ENCODE measurements at regions not wholly inside any gene's neighbourhood (a gene's known extent, or its start where the extent isn't known, plus 50 kb on each side); places are given as distances from the start of the nearest gene placed in this dataset.

GRCh38 chr9:134551644-134552348 lies 89.8 kb upstream of the COL5A1 start:
- no peaks in the 10 kb centered on the region for H3K27me3 Mint-ChIP-seq (ENCODE audit: low read depth in 2 of 2)

GRCh38 chr9:134552349-134552990 lies 89.1 kb upstream of the COL5A1 start:
- WGBS (ENCODE audit: insufficient coverage), result 77% methylated on average over 7 of the region's 9 CpGs
- intact Hi-C loops (cut with micrococcal nuclease), result no loop called here
- H3K9me3 ChIP-seq (ENCODE audit: control insufficient read depth, insufficient read depth, low read length), result no peaks in the 10 kb centered on the region
- no peaks in the 10 kb centered on the region for H3K36me3 ChIP-seq (ENCODE audit: control insufficient read depth, insufficient read depth, low read length)
- Mint-ChIP-seq H3K27ac (no peak overlapping the region), H3K4me1 (no peaks in the 10 kb centered on the region), H3K27me3 (ENCODE audit: low read depth in 2 of 2) (no peaks in the 10 kb centered on the region), H3K4me3 (no peak overlapping the region), H3K36me3 (no peaks in the 10 kb centered on the region), H3K9me3 (no peaks in the 10 kb centered on the region)
- no peak overlapping the region for H3K27ac ChIP-seq (ENCODE audit: low read length)
- no peaks in the 10 kb centered on the region for H3K27me3 ChIP-seq (ENCODE audit: control insufficient read depth, insufficient read depth, low read length)
- ATAC-seq, result no peak
- H3K4me3 ChIP-seq (ENCODE audit: low read length), result no peak overlapping the region
- DNase-seq, result no peak
- H3K4me1 ChIP-seq (ENCODE audit: control insufficient read depth, insufficient read depth, low read length), result no peaks in the 10 kb centered on the region
- TF ChIP-seq CTCF (IDR thresholded peaks at IDR 0.05), result no peak

More at GRCh38 chr9:134551644-134552348, 89.8 kb upstream of the COL5A1 start:
- TF ChIP-seq CTCF (IDR thresholded peaks at IDR 0.05), result no peak
- ATAC-seq (no peak), DNase-seq (no peak)
- 18% methylated on average over 23 of the region's 24 CpGs for whole genome bisulfite sequencing (ENCODE audit: insufficient coverage)
- Mint-ChIP-seq H3K36me3 (no peaks in the 10 kb centered on the region), H3K27ac (no peak overlapping the region), H3K4me1 (no peaks in the 10 kb centered on the region), H3K4me3 (no peak overlapping the region), H3K9me3 (no peaks in the 10 kb centered on the region)
- H3K27ac ChIP-seq (ENCODE audit: low read length), result no peak overlapping the region
- no peaks in the 10 kb centered on the region for H3K27me3 ChIP-seq (ENCODE audit: control insufficient read depth, insufficient read depth, low read length)
- intact Hi-C loops (cut with micrococcal nuclease), result no loop called here
- H3K4me3 ChIP-seq (ENCODE audit: low read length), result no peak overlapping the region
- no peaks in the 10 kb centered on the region for H3K36me3 ChIP-seq (ENCODE audit: control insufficient read depth, insufficient read depth, low read length)
- H3K4me1 ChIP-seq (ENCODE audit: control insufficient read depth, insufficient read depth, low read length), result no peaks in the 10 kb centered on the region
- no peaks in the 10 kb centered on the region for H3K9me3 ChIP-seq (ENCODE audit: control insufficient read depth, insufficient read depth, low read length)

- H3K27ac Mint-ChIP-seq, result no peak overlapping the region
- H3K9me3 Mint-ChIP-seq, result no peaks in the 10 kb centered on the region
- H3K4me1 Mint-ChIP-seq, result peaks cover 0 to under 1% of the 10 kb centered on the region in 2 donors
- Histone ChIP-seq H3K4me3 (ENCODE audit: low read length) (no peak overlapping the region), H3K27ac (ENCODE audit: low read length) (no peak overlapping the region), H3K27me3 (ENCODE audit: control insufficient read depth, insufficient read depth, low read length) (no peaks in the 10 kb centered on the region), H3K9me3 (ENCODE audit: control insufficient read depth, insufficient read depth, low read length) (no peaks in the 10 kb centered on the region), H3K4me1 (ENCODE audit: control insufficient read depth, insufficient read depth, low read length) (peaks cover under 1% of the 10 kb centered on the region), H3K36me3 (ENCODE audit: control insufficient read depth, insufficient read depth, low read length) (no peaks in the 10 kb centered on the region)
- ATAC-seq (no peak), DNase-seq (no peak)
- no peaks in the 10 kb centered on the region for H3K27me3 Mint-ChIP-seq (ENCODE audit: low read depth in 2 of 2)
- no peak overlapping the region for H3K4me3 Mint-ChIP-seq
- TF ChIP-seq CTCF (IDR thresholded peaks at IDR 0.05), result no peak
- WGBS (ENCODE audit: insufficient coverage), result 87% methylated on average over 26 of the region's 26 CpGs
- no peaks in the 10 kb centered on the region for H3K36me3 Mint-ChIP-seq
- intact Hi-C loops (cut with micrococcal nuclease), result no loop called here
Observed at GRCh38 chr9:134553061-134553891, 88.3 kb upstream of the COL5A1 start.

Measured in natural killer cell (primary cell).